ENCODE measurements at regions not wholly inside any gene's neighbourhood (a gene's known extent, or its start where the extent isn't known, plus 50 kb on each side); places are given as distances from the start of the nearest gene placed in this dataset.

GRCh38 chrX:39226251-39226650 lies 425.0 kb downstream of the MID1IP1 start:
- H4K20me1 ChIP-seq (ENCODE audit: control insufficient read depth, insufficient read depth, insufficient read length): no peaks in the 10 kb centered on the region
- no peaks in the 10 kb centered on the region; the same call in 1 of the 2 replicates for H3K27me3 ChIP-seq (ENCODE audit: insufficient read depth, low read length)
- H2BK5ac ChIP-seq (ENCODE audit: insufficient read length, low read length): no peak overlapping the region
- H3K4me1 ChIP-seq (ENCODE audit: insufficient read depth, low read length): peaks cover 4% of the 10 kb centered on the region; the same call in 1 of the 2 replicates
- H3K23me2 ChIP-seq (ENCODE audit: insufficient read length, low read depth, low read length, poor library complexity, severe bottlenecking): no peaks in the 10 kb centered on the region
- H3K4ac ChIP-seq (ENCODE audit: low read depth, low read length): no peak overlapping the region
- no peak overlapping the region for H3K27ac ChIP-seq (ENCODE audit: insufficient read length, low read depth, low read length)
- no peak overlapping the region for H4K91ac ChIP-seq (ENCODE audit: insufficient read length, low read depth, low read length)
- no peak overlapping the region for H2AFZ ChIP-seq (ENCODE audit: low read length)
- no peak overlapping the region for H2BK20ac ChIP-seq (ENCODE audit: low read depth, low read length, poor library complexity, severe bottlenecking)
- no peak overlapping the region for H2BK120ac ChIP-seq (ENCODE audit: low read depth, low read length, poor library complexity, severe bottlenecking)
- no peak for DNase-seq
- H3K9me3 Mint-ChIP-seq: peaks cover 68 to 73% of the 10 kb centered on the region in 2 experiments
- no peak overlapping the region for H2BK12ac ChIP-seq (ENCODE audit: insufficient read length, low read depth, low read length)
- no peak overlapping the region for H3K27ac Mint-ChIP-seq
- H3K9ac ChIP-seq (ENCODE audit: extremely low read depth, insufficient read length, low read length): no peak overlapping the region
- TF ChIP-seq, protein P1, sequence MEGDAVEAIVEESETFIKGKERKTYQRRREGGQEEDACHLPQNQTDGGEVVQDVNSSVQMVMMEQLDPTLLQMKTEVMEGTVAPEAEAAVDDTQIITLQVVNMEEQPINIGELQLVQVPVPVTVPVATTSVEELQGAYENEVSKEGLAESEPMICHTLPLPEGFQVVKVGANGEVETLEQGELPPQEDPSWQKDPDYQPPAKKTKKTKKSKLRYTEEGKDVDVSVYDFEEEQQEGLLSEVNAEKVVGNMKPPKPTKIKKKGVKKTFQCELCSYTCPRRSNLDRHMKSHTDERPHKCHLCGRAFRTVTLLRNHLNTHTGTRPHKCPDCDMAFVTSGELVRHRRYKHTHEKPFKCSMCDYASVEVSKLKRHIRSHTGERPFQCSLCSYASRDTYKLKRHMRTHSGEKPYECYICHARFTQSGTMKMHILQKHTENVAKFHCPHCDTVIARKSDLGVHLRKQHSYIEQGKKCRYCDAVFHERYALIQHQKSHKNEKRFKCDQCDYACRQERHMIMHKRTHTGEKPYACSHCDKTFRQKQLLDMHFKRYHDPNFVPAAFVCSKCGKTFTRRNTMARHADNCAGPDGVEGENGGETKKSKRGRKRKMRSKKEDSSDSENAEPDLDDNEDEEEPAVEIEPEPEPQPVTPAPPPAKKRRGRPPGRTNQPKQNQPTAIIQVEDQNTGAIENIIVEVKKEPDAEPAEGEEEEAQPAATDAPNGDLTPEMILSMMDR (conservative IDR thresholded peaks at IDR 0.05): no peak
- no peaks in the 10 kb centered on the region for H3K9me3 ChIP-seq (ENCODE audit: control insufficient read depth, low read depth, low read length)
- H3K18ac ChIP-seq (ENCODE audit: insufficient read length, low read depth, low read length): no peak overlapping the region
- H3K4me2 ChIP-seq (ENCODE audit: insufficient read depth, insufficient read length, low read length): no peak overlapping the region
- H3K4me1 Mint-ChIP-seq: peaks cover 12 to 18% of the 10 kb centered on the region in 2 experiments
- H3K36me3 Mint-ChIP-seq (ENCODE audit: insufficient read depth in 1 of 3, low read depth in 3 of 3): peaks cover 0 to 8% (median 3%) of the 10 kb centered on the region in 3 experiments; a peak in 5 of 7 replicates
- H3K27me3 Mint-ChIP-seq (ENCODE audit: low read depth): peaks cover 10% of the 10 kb centered on the region; the same call in 1 of the 2 replicates
- no peak overlapping the region for H3K23ac ChIP-seq (ENCODE audit: insufficient read length, low read depth, low read length)
- no peak overlapping the region for H2AK5ac ChIP-seq (ENCODE audit: insufficient read length, low read length)
- H3T11ph ChIP-seq (ENCODE audit: low read length): no peak overlapping the region
- no peak overlapping the region for H2BK15ac ChIP-seq (ENCODE audit: low read depth, low read length)
- WGBS (ENCODE audit: extremely low coverage, insufficient read length, low lambda C conversion rate): no CpG with 5 or more reads among the region's 6 CpGs
- H3K79me1 ChIP-seq (ENCODE audit: insufficient read depth, low read depth, low read length, poor library complexity, severe bottlenecking): no peaks in the 10 kb centered on the region
- no peak overlapping the region for H3K14ac ChIP-seq (ENCODE audit: insufficient read depth, low read length)
- H3K4me3 Mint-ChIP-seq: no peak overlapping the region
- H4K8ac ChIP-seq (replicated peaks; ENCODE audit: insufficient read length, low read depth, low read length): no peak overlapping the region
- no peak overlapping the region for H3K56ac ChIP-seq (ENCODE audit: insufficient read length, low read depth, low read length)
- H3K79me2 ChIP-seq (ENCODE audit: insufficient read depth, low read length): no peaks in the 10 kb centered on the region
- H4K5ac ChIP-seq (ENCODE audit: insufficient read length, low read depth, low read length): no peak overlapping the region

Data from H9 (cell line).